Astrocyte (in vitro differentiated cells and primary cell): ENCODE measurements at regions not wholly inside any gene's neighbourhood (a gene's known extent, or its start where the extent isn't known, plus 50 kb on each side); places are given as distances from the start of the nearest gene placed in this dataset.
A peak's percentile ranks its signal among the peaks of the same experiment; 100 is the strongest.

Experiments
- DNase-seq: peaks from one replicate; pipeline ENCODE4 v3.0.0-alpha.2; 2010; ENCODE audit warnings: low read depth
- FAIRE-seq: peaks from 2 replicates; lab custom pipeline; 2011; peaks lifted over from hg19 to GRCh38; lab: Jason Lieb, UNC
- H2AFZ ChIP-seq: 2 replicates; pipeline ENCODE4 v1.6.0; 2012; ENCODE audit warnings: low read depth, low read length, inconsistent platforms
- H3K27ac ChIP-seq: 2 replicates; pipeline ENCODE4 v1.5.1; 2011; ENCODE audit warnings: low read depth, low read length, inconsistent platforms
- H3K27me3 ChIP-seq: 2 replicates; pipeline ENCODE4 v1.6.0; 2011; ENCODE audit warnings: low read length, inconsistent platforms; ENCODE audit not compliant: insufficient read depth
- H3K36me3 ChIP-seq: 2 replicates; pipeline ENCODE4 v1.5.1; 2011; ENCODE audit warnings: low read length, inconsistent platforms; ENCODE audit not compliant: insufficient read depth
- H3K4me1 ChIP-seq: 2 replicates; pipeline ENCODE4 v1.5.1; 2011; ENCODE audit warnings: low read length, inconsistent platforms; ENCODE audit not compliant: insufficient read depth
- H3K4me2 ChIP-seq: 2 replicates; pipeline ENCODE4 v1.6.0; 2012; ENCODE audit warnings: low read length, inconsistent platforms
- H3K4me3 ChIP-seq: 2 replicates; pipeline ENCODE4 v1.5.1; 2011; ENCODE audit warnings: low read depth, mild to moderate bottlenecking, low read length, inconsistent platforms; ENCODE audit not compliant: insufficient read depth
- H3K79me2 ChIP-seq: 2 replicates; pipeline ENCODE4 v1.6.0; 2012; ENCODE audit warnings: mild to moderate bottlenecking, low read length, inconsistent platforms; ENCODE audit not compliant: insufficient read depth
- H3K9ac ChIP-seq: 2 replicates; pipeline ENCODE4 v1.6.0; 2012; ENCODE audit warnings: mild to moderate bottlenecking, low read length, inconsistent platforms
- H3K9me3 ChIP-seq: 2 replicates; pipeline ENCODE4 v1.5.1; 2012; ENCODE audit warnings: low read depth, mild to moderate bottlenecking, low read length, inconsistent platforms; ENCODE audit not compliant: insufficient read depth
- H4K20me1 ChIP-seq: 2 replicates; pipeline ENCODE4 v1.6.0; 2012; ENCODE audit warnings: low read length, inconsistent platforms; ENCODE audit not compliant: insufficient read depth
- H3K27ac Mint-ChIP-seq: one replicate; pipeline ENCODE4 v1.8.0; 2021; ENCODE audit warnings: mild to moderate bottlenecking, mixed read lengths; ENCODE audit not compliant: unreplicated experiment
- H3K27me3 Mint-ChIP-seq: one replicate; pipeline ENCODE4 v1.8.0; 2021; ENCODE audit warnings: low read depth, mixed read lengths; ENCODE audit not compliant: unreplicated experiment
- H3K36me3 Mint-ChIP-seq: one replicate; pipeline ENCODE4 v1.8.0; 2021; ENCODE audit warnings: low read depth, mixed read lengths; ENCODE audit not compliant: unreplicated experiment
- H3K4me1 Mint-ChIP-seq: one replicate; pipeline ENCODE4 v1.8.0; 2021; ENCODE audit warnings: low read depth, mixed read lengths; ENCODE audit not compliant: unreplicated experiment
- H3K4me3 Mint-ChIP-seq: one replicate; pipeline ENCODE4 v1.8.0; 2021; ENCODE audit warnings: mild to moderate bottlenecking, moderate library complexity, mixed read lengths; ENCODE audit not compliant: unreplicated experiment
- H3K9me3 Mint-ChIP-seq: one replicate; pipeline ENCODE4 v1.8.0; 2021; ENCODE audit warnings: mild to moderate bottlenecking, mixed read lengths; ENCODE audit not compliant: unreplicated experiment
- EZH2 ChIP-seq: IDR thresholded peaks from 2 replicates; pipeline ENCODE4 v1.6.1; 2012; ENCODE audit warnings: mild to moderate bottlenecking, low read length, inconsistent platforms; ENCODE audit not compliant: insufficient read depth
- TF ChIP-seq, protein P1 (sequence below): IDR thresholded peaks from 2 replicates; pipeline ENCODE4 v1.5.1; 2011; ENCODE audit warnings: low read depth, mild to moderate bottlenecking, inconsistent platforms, low read length, moderate library complexity; ENCODE audit not compliant: insufficient read depth

DNA sequence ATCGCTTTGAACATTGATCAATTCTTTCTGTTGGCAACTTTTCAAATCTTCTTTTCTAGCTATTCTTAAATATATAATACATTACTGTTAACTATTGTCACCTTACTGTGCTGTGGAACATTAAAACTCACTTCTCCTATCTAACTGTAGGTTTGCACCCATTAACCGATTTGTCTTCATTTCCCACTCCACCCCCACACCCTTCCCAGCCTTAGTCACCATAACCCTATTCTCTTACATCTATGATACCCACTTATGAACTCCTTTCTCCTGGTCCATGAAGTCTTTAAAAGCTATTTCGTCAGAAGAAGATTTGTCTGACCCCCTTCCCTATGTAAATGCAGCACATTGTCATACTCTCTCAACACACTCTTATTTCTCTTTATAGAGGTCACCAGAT is 993.4 kb upstream of the EEF2KMT start:
- Mint-ChIP-seq H3K27me3 (no peaks in the 10 kb centered on the region), H3K27ac (no peak overlapping the region), H3K4me3 (no peak overlapping the region), H3K36me3 (no peaks in the 10 kb centered on the region), H3K4me1 (no peaks in the 10 kb centered on the region), H3K9me3 (peaks cover 4% of the 10 kb centered on the region)
- peaks cover 2% of the 10 kb centered on the region for H3K9me3 ChIP-seq
- no peaks in the 10 kb centered on the region for H3K27me3 ChIP-seq
- H2AFZ ChIP-seq: no peak overlapping the region
- FAIRE-seq (no peak), DNase-seq (no peak)
- no peaks in the 10 kb centered on the region for H4K20me1 ChIP-seq
- no peaks in the 10 kb centered on the region for H3K4me1 ChIP-seq
- H3K4me3 ChIP-seq: no peak overlapping the region
- no peak overlapping the region for H3K9ac ChIP-seq
- no peak overlapping the region for H3K4me2 ChIP-seq
- TF ChIP-seq EZH2: no peak
- TF ChIP-seq, protein P1, sequence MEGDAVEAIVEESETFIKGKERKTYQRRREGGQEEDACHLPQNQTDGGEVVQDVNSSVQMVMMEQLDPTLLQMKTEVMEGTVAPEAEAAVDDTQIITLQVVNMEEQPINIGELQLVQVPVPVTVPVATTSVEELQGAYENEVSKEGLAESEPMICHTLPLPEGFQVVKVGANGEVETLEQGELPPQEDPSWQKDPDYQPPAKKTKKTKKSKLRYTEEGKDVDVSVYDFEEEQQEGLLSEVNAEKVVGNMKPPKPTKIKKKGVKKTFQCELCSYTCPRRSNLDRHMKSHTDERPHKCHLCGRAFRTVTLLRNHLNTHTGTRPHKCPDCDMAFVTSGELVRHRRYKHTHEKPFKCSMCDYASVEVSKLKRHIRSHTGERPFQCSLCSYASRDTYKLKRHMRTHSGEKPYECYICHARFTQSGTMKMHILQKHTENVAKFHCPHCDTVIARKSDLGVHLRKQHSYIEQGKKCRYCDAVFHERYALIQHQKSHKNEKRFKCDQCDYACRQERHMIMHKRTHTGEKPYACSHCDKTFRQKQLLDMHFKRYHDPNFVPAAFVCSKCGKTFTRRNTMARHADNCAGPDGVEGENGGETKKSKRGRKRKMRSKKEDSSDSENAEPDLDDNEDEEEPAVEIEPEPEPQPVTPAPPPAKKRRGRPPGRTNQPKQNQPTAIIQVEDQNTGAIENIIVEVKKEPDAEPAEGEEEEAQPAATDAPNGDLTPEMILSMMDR: no peak
- no peaks in the 10 kb centered on the region for H3K36me3 ChIP-seq
- H3K79me2 ChIP-seq: no peaks in the 10 kb centered on the region
- no peak overlapping the region for H3K27ac ChIP-seq

DNA sequence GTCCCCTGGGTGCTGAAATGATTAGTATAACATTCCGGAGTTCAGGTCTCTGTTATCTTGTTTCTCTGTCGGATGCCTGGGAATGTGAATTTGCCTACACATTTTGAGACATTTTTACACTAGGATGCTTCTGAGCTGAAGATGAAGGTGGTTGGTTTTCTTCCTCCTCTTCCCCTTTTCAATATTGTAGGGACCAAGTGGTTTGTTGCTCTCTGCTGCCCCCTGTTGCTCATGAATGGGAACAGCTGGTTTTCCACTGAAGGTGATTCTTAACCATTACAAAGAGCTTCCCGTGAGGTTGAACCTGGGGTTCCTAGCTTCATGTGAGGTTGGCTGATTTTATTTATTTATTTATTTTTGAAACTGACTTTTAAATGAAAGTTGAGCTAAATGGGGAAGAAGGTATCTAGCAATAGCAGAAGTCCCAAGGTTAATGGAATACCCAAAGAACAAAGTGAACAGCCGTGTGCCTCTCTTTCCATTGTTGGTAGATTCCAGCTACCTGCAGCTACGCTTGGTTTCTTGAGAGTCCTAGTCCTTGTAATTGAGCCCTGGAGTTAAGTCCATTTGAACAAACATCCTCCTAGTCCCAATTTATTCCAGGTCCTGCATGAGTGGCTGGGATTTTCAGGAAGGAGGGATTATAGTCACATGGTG is 983.9 kb upstream of the EEF2KMT start:
- Mint-ChIP-seq H3K4me1 (no peaks in the 10 kb centered on the region), H3K4me3 (no peak overlapping the region), H3K27ac (no peak overlapping the region), H3K9me3 (no peaks in the 10 kb centered on the region), H3K27me3 (peaks cover 28% of the 10 kb centered on the region), H3K36me3 (no peaks in the 10 kb centered on the region)
- H3K27ac ChIP-seq: no peak overlapping the region
- H3K79me2 ChIP-seq: no peaks in the 10 kb centered on the region
- no peaks in the 10 kb centered on the region for H4K20me1 ChIP-seq
- no peaks in the 10 kb centered on the region for H3K9me3 ChIP-seq
- no peaks in the 10 kb centered on the region for H3K4me1 ChIP-seq
- no peaks in the 10 kb centered on the region for H3K27me3 ChIP-seq
- no peak overlapping the region for H3K4me3 ChIP-seq
- H3K36me3 ChIP-seq: no peaks in the 10 kb centered on the region
- no peak overlapping the region for H2AFZ ChIP-seq
- DNase-seq (peak; percentile 6), FAIRE-seq (no peak)
- no peak overlapping the region for H3K9ac ChIP-seq
- no peak overlapping the region for H3K4me2 ChIP-seq
- no peak for TF ChIP-seq EZH2
- TF ChIP-seq, protein P1: peak; percentile 65

DNA sequence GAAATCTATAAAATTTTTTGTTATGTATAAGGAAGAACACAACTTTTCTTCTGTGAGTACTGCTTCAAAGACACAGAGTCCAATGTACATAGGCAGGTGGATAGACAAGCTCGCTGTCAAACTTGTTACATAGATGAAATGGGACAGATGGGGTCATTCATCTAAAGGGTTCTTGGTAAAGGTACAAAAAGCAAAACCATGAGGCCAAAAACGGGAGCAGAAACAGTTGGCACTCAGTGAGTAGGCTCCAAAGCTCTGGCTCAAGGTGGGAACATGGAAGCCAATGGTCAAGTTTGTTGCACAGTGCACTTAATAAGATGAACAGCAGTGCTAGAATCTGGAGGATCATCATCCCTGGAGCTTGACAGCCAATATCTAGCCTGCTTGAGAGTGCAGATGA is 979.0 kb upstream of the EEF2KMT start:
- Mint-ChIP-seq H3K27me3 (peaks cover 10% of the 10 kb centered on the region), H3K27ac (no peak overlapping the region), H3K36me3 (no peaks in the 10 kb centered on the region), H3K4me1 (no peaks in the 10 kb centered on the region), H3K9me3 (peaks cover 3% of the 10 kb centered on the region), H3K4me3 (no peak overlapping the region)
- no peak overlapping the region for H2AFZ ChIP-seq
- no peaks in the 10 kb centered on the region for H3K79me2 ChIP-seq
- H3K4me2 ChIP-seq: no peak overlapping the region
- H3K27ac ChIP-seq: no peak overlapping the region
- no peak overlapping the region for H3K9ac ChIP-seq
- H4K20me1 ChIP-seq: no peaks in the 10 kb centered on the region
- FAIRE-seq (no peak), DNase-seq (no peak)
- H3K4me3 ChIP-seq: no peak overlapping the region
- H3K9me3 ChIP-seq: no peaks in the 10 kb centered on the region
- no peaks in the 10 kb centered on the region for H3K36me3 ChIP-seq
- no peak for TF ChIP-seq EZH2
- TF ChIP-seq, protein P1: no peak
- no peaks in the 10 kb centered on the region for H3K27me3 ChIP-seq
- H3K4me1 ChIP-seq: no peaks in the 10 kb centered on the region
